Brain microvascular endothelial cell (primary cell): ENCODE measurements at regions not wholly inside any gene's neighbourhood (a gene's known extent, or its start where the extent isn't known, plus 50 kb on each side); places are given as distances from the start of the nearest gene placed in this dataset.

Experiments
- DNase-seq: peaks from one replicate; pipeline ENCODE4 v3.0.0-alpha.2; 2020
- H3K27ac ChIP-seq: fragments of 250-450 bp; sonication (Bioruptor Pico); 2 replicates; pipeline ENCODE4 v1.5.1; 2020; ENCODE audit warnings: mild to moderate bottlenecking, moderate library complexity
- H3K27me3 ChIP-seq: fragments of 250-450 bp; sonication (Bioruptor Pico); replicated peaks from 2 replicates; pipeline ENCODE4 v1.5.1; 2020; ENCODE audit warnings: mild to moderate bottlenecking
- H3K36me3 ChIP-seq: fragments of 250-450 bp; sonication (Bioruptor Pico); replicated peaks from 2 replicates; pipeline ENCODE4 v1.5.1; 2020; ENCODE audit warnings: mild to moderate bottlenecking
- H3K4me3 ChIP-seq: 2 replicates; pipeline ENCODE4 v1.5.1; 2011; ENCODE audit warnings: low read depth, mild to moderate bottlenecking, control low read depth, low read length, moderate library complexity
- in situ Hi-C: cut with HindIII; loops from 2 replicates; pipeline ENCODE4 v1.10.0; 2017; ENCODE audit warnings: low sequenced_read_pairs, low pct_ligation_motif_present
- TF ChIP-seq, protein P1 (sequence below): IDR thresholded peaks from 2 replicates; pipeline ENCODE4 v1.5.1; 2011; ENCODE audit warnings: low read depth, mild to moderate bottlenecking, moderate library complexity, low read length, control low read depth, inconsistent platforms; ENCODE audit errors: missing control alignments

DNA sequence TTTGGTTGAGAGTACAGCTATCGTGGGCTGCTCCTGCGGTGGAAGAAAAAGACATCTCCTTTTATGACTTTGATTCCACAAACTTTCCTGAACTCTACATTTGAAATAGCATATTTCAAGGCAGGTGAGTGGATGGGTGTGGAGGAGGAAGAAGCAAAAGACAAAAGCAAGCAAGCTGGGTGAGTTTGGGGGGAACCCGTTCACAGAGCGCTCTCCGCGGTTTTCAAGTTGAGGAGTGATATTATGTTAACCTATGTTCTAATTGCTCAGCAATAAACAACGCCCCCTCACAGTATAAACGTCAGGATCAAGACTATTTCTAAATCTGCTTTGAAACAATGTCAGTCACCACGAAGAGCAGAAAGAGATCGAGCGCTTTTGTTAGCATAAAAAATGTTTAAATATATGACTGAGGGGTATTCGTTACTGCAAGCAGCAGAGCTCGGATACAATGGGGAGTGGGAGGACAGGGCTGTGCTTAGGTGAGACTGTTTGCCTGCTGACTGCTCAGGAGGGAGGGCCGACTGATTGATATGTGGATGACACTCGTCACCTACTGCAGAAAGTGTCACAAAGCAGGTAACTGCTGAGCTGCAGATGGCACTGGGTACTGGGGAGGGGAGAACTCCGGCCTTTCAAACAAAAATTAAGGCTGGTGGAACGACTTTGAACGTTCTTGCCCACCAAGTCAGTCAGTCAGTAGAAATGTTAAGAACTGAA, 236.5 kb downstream of the DRD1 start:
- Histone ChIP-seq H3K36me3 (no peaks in the 10 kb centered on the region), H3K27me3 (no peaks in the 10 kb centered on the region), H3K27ac (no peak overlapping the region), H3K4me3 (no peak overlapping the region)
- TF ChIP-seq, protein P1, sequence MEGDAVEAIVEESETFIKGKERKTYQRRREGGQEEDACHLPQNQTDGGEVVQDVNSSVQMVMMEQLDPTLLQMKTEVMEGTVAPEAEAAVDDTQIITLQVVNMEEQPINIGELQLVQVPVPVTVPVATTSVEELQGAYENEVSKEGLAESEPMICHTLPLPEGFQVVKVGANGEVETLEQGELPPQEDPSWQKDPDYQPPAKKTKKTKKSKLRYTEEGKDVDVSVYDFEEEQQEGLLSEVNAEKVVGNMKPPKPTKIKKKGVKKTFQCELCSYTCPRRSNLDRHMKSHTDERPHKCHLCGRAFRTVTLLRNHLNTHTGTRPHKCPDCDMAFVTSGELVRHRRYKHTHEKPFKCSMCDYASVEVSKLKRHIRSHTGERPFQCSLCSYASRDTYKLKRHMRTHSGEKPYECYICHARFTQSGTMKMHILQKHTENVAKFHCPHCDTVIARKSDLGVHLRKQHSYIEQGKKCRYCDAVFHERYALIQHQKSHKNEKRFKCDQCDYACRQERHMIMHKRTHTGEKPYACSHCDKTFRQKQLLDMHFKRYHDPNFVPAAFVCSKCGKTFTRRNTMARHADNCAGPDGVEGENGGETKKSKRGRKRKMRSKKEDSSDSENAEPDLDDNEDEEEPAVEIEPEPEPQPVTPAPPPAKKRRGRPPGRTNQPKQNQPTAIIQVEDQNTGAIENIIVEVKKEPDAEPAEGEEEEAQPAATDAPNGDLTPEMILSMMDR = no peak
- DNase-seq = no peak
- in situ Hi-C loops = no loop called here

- no peak overlapping the region for H3K27ac ChIP-seq
- H3K27me3 ChIP-seq = no peaks in the 10 kb centered on the region
- no peaks in the 10 kb centered on the region for H3K36me3 ChIP-seq
- no peak for DNase-seq
- TF ChIP-seq, protein P1 = no peak
- in situ Hi-C loops = no loop called here
- H3K4me3 ChIP-seq = no peak overlapping the region
These were observed 237.3 kb downstream of the DRD1 start for GRCh38 chr5:175206669-175207068.

DNA sequence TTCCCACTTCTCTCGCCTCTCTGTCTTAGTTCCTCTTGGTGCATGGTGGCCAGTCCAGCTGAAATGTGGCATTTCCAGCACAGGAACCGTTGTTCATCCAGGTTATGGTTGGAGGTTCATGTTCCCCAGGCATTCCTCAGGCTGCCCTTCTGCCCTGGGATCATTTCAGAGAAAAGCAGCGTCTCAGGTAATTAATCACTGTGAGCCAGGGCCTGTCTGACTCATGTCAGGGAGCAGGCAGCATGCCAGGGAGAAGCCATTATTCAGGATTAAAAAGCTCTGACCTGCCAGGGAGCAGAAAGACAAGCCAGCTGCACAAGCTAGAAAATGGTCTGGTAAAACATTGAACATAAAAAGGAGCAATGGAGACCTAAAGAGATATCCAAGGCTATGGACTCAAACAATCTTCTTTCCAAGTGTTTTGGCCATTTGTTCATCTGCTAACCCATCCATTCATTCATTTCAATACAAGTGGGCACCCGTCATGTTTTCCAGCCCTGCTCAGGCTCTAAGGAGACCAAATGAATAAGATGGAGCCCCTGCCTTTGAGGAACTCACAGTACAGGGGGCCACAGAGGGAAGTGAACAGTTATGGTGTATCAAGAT, 241.4 kb downstream of the DRD1 start:
- Histone ChIP-seq H3K27ac (no peak overlapping the region), H3K27me3 (no peaks in the 10 kb centered on the region), H3K4me3 (no peak overlapping the region), H3K36me3 (no peaks in the 10 kb centered on the region)
- in situ Hi-C loops = no loop called here
- TF ChIP-seq, protein P1 = no peak
- DNase-seq = no peak

- no peaks in the 10 kb centered on the region for H3K36me3 ChIP-seq
- TF ChIP-seq, protein P1 = no peak
- H3K27ac ChIP-seq = no peak overlapping the region
- no peak overlapping the region for H3K4me3 ChIP-seq
- no peak for DNase-seq
- in situ Hi-C loops = no loop called here
- no peaks in the 10 kb centered on the region for H3K27me3 ChIP-seq
These were observed 242.6 kb downstream of the DRD1 start for GRCh38 chr5:175201393-175201792.

DNA sequence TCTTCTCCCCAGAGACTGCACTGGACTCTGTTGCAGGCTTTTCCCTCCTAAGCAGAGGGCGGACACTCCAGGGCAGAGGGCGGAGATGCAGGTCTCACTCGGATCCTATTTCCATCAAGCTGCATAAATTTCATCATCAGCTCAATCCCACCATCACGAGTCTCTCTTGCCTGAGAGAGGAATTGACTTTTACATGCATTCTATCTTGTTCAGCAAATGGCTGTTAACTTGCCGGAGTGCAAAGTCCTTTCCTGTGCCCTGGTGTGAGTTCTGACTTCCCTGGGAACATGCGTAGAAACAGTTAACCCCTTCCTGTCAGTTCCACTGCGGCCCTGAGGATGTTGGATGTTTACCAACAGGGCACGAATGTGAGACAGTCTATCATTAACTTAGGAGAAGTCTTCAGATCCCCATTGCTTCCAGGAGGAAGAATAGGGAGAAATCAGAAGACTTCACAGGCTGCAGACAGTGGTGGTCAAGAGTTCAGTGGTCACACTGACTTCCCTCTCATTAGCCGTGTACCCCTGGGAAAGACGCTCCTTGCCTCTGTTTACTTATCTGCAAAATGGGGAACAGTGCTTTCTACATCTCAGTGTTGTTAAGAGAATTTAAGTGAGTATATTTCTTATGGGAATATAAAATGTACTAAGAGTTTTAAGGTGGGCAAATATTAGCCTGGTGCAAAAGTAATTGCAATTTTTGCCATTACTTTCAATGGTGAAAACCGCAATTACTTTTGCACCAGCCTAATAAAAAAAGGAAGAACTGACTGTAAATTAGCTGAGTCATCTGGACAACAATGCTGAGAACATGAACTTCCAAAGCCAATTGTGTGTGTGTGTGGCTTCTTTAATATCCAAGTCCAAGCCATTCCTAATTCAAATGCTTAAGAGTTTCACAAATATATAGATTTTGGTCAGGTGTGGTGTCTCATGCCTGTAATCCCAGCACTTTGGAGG, 248.0 kb downstream of the DRD1 start:
- Histone ChIP-seq H3K27me3 (no peaks in the 10 kb centered on the region), H3K27ac (no peak overlapping the region), H3K36me3 (no peaks in the 10 kb centered on the region), H3K4me3 (no peak overlapping the region)
- in situ Hi-C loops = no loop called here
- TF ChIP-seq, protein P1 = no peak
- DNase-seq = no peak
